Dedifferentiated amniotic fluid mesenchymal stem cell (primary cell): ENCODE measurements at regions not wholly inside any gene's neighbourhood (a gene's known extent, or its start where the extent isn't known, plus 50 kb on each side); places are given as distances from the start of the nearest gene placed in this dataset.
A peak's percentile ranks its signal among the peaks of the same experiment; 100 is the strongest.

Experiments
- DNase-seq: peaks from one replicate; pipeline ENCODE4 v3.0.0-alpha.2; 2016; ENCODE audit errors: extremely low spot score

DNA sequence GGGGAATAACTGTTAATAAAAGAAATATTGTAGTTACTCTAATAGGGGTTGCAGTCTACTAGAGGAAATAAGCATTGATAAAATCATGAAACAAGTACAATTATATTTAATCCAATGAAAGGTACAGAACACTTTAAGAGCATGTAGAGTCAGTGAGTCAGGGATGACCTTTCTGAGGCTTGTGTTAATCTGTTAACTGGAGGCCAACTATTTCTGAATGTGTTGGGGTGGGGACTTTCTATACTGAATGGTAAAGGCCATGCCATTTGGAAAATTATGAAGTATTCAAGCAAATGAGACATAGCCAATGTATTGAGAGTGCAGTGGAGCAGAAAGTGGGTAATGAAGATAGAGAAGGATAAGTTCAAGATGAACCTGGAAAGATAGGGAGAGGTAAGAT is 646.2 kb downstream of the ADGRL2 start:
- DNase-seq = no peak

DNA sequence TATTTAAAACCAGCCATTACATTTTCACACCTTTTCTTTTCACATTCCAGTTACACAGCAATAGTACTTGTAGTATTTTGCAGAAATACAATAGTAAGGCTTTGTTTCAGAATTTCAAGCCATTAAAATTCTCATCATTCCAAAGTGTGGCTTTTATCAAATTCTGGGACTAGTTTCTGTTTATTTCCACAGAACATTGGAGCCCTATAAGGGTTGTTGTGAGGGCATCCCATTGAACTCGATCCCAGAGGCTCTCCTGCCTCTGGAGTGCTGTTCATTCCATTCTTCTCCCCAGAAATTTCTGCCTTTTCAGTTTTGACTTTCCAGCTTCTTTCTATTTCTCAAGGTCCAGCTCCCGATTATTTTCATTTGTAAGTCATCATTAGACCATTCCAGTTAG is 645.5 kb downstream of the ADGRL2 start:
- DNase-seq = no peak

DNA sequence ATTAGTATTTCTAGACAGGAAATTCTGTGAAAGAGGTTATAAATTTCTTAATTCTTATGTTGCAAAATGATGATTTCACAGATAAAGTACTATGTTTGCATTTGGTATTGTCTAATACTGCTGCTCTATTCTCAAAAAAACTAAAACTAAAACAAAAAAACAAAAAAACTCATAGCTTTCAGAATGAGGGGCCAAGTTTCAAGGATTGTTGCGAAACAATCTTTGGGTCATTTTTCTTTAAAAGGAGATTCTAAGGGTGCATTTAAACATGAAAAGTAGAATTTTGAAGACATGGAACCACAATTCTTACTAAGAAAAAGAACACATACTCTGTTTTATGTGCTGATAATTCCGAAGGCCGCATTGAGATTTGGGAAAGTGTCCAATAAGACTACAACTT is 645.1 kb downstream of the ADGRL2 start:
- DNase-seq = no peak

DNA sequence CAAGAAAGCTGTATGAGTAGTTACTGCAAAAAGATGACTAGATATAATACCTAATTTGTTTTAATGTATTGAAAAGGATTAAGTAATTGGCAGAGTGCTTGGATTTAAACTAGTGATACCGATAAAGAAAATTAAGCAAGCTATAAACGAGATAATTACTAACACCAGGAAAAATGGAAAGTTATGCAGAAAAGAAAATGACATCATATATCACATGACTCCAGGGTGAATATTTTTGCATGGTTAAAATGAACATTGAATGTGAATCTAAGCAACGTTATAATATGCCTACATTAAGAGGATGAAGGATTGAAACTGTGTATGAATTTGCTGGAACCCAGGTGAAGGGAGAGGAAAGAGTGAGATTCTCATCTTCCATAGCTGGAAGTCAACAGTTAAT is 644.4 kb downstream of the ADGRL2 start:
- DNase-seq = no peak

DNA sequence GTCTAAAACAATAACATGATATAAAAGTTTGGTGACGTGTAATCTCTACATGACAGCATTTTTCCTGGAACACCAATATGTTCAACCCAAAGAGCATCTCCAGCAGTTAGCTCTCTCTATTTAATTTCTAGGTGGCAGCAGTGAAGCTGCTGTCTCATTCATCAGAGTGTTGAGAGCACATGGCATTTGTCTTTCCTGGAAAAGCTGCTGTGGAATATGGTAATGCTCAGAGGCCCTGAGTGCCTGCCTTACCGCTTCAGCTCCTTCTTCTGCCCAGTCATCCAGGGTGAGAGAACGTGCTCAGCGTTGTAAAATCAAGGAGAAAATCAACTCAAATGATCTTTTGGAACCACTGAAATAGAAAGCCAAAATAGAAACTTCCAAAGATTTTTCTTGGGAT is 640.7 kb downstream of the ADGRL2 start:
- no peak for DNase-seq

DNA sequence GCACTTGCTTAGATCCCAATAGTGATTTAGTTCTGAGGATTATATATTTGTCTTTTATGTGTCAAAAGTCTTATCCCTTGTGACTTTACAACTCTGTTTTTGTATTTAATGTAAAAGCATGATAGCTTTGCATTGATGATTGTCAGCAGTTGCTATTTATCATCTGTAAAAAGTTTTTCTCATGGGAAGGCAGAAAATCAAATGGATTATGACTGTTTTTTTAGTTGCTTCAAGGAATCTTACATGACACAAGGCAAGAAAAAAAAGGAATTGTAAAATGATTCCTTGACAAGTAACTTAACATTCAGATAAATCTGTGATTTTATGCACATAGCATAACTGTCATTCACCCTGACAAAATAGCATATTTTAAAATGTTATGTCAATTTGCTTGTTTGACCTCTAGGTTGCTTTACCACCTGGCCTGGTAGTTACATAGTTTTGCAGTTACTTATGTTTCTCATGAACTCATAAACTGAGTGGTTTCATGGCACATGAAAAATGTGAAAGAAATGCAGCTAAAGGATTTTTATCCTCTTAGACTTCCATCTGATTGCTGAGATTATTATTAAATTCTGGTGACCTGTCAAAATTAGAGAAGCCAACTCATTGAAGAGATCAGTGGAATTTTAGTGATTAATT is 622.6 kb downstream of the ADGRL2 start:
- DNase-seq = no peak

DNA sequence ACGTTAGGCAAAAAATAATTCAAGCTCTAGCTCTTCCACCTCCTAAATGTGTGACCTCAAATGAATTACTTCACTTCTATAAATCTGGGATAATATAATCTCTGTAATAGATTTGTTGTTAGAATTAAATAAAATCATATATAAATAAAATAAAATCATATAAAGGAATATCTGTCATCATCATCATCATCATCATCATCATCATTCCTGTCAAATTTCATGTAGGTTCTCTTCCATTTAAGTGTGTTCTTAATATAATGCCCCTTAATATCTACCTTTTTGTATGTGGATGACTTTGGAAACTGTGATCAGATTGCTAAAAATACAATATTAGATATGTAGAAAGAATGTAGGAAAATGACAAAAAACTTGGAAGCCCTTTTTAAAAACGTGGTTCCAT is 621.0 kb downstream of the ADGRL2 start:
- DNase-seq = no peak

DNA sequence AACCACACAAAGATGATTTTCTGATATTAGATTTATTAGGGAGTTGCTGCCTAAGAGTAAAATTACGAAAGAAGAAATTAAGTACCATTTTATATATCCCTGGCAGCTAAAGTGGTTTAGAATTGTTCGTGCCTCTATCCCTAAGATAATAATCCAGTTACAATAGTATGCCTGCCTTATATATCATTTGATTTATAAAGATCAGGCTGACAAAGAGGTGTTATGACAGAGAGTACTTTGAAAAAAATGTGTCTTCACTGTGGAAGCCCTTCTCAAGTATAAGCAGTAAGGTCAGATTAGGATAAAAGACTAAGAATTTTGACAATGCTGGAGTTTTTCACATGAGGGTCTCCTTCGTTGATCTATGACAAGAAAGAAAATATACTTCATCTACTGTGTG is 619.9 kb downstream of the ADGRL2 start:
- no peak for DNase-seq

DNA sequence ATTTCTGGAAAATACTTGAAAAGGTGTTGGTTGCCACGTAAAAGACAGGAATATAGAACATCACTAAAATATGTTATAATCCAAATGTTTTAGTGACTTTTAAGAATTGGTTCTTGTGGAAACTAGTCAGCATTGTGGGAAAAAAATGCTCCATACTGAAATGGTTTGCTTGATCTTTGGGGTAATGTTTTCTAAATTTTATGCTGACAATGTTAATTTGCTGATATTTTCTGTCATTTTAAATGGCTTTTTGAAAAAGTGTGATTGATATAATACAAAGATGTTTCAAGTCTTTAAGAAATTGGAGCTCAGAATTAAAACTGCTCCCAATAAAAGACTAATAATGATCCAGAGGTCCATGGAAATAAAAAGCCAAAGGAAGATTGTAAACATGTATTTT is 610.9 kb downstream of the ADGRL2 start:
- DNase-seq = no peak

DNA sequence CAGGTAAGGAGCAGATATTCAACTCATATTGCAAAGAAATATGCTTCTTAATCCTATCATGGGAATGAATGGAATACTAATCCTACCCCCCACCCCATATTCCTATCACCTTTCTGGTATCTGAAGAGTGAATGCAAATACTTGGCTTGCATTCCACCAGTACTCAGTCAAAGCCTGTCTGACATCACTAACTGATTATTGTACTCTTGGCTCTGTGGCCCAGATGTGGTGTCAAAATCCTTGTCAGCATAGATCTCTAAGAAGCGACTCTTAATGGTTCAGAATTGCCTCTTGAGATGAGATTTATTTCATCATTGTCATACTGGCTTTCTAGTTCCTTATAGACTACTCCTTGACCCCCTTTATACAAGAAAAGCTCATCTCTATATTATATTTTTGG is 604.6 kb downstream of the ADGRL2 start:
- no peak for DNase-seq

DNA sequence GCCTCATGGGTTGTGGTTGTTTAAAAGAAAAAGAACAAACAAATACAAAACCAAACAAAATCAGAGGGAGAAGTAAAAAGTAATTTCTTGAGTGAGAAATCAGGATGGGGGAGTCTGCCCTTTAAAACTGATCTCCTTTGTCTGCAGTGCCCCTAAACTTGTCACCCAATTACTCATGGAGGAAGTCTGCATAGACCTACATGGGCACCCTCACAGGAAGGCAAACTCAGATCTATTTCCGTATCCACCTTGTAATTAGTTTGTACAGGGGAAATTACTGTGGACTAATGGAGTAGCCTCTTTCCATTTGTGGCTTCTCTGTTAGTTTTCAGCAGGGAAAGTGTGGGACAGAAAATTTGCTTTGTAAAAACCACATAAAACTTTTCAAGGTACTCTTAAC is 600.4 kb downstream of the ADGRL2 start:
- no peak for DNase-seq

DNA sequence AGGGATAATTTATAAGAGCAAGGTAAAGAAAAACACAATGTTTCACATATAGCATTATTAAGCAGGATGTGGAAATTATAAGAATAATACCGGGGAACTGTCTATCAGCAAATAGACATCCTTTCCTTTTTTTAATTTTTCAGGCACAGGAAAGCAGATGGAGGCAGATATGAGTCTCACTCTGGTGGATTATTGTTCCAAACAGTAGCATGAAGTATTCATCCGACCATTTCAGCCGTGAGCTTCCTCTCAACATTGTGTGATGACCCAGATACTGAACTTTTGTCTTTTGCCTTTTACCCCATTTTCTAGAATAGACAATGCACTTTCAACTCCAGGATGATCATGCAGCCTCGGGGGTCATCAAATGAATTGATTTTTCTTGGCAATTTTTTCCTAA is 599.8 kb downstream of the ADGRL2 start:
- DNase-seq = no peak

DNA sequence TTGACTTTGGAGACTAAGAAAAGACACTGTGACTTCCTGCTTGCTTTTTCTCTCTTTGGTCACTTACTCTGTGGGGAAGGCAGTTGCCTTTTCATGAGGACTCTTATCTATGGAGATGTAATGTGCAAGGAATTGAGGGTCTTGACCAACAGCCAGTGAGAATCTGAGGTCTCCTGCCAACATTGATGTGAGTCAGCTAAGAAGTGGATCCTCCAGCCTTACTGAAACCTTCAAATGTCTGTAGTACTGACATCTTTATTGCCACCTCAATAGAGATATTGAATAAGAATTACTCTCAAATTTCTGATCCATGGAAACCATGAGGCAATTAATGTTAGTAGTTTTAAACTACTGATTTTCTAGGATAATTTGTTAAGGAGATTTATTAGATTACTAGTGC is 598.4 kb downstream of the ADGRL2 start:
- DNase-seq = no peak

DNA sequence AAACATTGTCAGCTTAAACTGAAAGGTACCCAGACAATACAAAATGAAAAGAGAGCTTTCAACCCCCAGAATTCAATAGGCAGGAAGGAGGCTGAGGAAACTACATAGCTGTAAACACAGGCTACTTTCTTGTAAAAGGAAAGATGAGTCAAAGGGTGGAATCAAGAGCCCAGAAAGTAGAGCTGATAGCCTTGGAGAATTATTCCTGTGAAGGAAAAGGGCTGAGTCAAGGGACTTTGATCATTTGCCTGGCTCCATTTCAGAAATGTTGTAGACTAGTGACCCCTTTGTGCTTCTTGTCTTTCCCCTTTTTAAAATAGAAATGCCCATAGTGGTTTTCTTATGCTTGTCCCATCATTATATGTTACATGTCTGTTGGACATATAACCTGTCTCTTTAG is 597.6 kb downstream of the ADGRL2 start:
- no peak for DNase-seq

DNA sequence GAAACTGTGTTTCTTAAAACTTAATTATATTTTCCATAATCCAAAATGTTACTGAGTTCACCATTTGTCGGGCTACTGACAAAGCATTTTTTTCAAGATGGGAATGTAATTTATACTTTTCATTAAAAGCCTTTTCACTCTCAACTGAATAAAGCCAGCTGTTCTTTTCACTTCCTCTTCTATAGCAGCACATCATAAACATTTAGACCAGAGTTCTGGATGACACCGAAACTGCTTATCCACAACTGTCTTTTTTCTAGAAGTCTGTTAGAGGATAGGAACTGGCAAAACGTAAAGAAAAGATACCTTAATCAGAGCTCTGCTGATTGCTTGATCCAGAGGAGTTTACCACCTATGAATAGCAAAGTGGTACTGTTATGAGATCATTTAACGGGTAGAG is 594.7 kb downstream of the ADGRL2 start:
- no peak for DNase-seq

DNA sequence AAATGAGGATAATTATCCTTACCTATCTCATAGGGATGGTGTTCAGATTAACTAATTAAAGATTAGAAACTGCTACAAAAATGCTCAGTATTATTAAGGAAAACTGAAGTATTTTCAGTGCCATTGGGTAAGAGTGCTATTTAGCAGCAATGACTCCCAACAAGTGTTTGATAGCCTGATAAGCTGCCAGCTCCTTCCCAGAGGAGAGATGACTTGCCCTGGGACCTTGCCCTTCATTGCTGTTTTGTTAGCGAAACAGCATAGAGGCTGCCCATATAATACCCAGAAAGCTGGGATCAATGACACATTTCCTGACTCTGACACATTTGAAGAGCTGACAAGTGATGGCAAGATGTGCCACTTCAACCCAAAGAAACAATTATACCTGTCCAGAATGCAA is 592.2 kb downstream of the ADGRL2 start:
- no peak for DNase-seq

DNA sequence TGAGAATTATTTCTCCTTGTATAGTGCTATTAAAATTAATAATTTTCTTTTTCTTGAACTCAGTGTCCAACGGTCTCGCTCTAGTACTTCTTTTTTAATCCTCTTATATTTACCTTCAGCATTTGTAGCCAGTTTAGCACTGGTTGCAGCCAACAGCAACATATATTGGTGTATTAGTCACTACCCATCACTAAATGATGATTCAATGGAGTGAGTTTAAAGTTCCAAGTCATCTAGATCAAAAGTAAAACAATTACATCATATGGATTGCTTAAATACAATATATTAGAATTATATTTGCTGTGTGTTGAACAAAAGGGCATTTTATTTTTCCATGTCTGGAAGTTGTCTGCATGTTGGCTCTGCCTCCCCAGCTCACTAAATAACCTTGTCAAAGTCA is 591.8 kb downstream of the ADGRL2 start:
- DNase-seq = peak; percentile 54

DNA sequence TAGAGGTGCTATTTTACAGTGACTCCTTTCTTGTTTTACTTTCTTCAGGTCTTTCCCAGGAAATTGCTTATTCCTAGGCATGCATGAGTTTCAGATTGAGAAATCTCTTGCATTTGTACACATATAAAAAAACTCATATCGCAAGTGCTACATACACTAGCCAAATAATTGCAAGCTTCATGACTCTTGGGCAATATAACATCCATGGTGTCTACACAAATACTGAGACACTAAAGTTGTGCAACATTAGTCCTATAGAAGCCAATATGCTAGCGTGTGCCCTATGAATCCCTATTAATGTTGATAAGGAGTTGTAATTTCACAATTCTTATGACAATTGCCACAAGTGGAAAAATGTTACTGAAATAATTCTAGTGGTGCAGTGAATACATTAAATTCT is 591.0 kb downstream of the ADGRL2 start:
- no peak for DNase-seq

DNA sequence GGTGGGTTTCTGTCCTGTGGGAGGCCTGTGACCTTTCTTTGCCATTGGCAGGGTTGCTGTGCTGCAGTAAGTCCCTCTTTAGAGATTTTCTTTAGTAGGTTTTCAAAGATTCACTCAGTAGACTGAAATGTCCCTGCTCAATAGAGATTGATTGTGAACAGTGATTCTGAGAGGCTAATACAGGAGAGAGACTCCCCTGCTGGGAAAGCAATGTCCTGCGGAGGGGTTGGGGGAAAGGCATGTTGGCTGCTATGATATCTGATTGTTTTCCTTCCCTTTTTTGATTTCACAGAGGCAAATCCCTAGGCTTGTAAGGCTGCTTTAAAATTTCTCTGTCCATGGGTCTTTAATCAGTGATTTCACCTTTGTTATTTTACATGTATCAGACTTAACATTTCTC is 589.9 kb downstream of the ADGRL2 start:
- DNase-seq = no peak

DNA sequence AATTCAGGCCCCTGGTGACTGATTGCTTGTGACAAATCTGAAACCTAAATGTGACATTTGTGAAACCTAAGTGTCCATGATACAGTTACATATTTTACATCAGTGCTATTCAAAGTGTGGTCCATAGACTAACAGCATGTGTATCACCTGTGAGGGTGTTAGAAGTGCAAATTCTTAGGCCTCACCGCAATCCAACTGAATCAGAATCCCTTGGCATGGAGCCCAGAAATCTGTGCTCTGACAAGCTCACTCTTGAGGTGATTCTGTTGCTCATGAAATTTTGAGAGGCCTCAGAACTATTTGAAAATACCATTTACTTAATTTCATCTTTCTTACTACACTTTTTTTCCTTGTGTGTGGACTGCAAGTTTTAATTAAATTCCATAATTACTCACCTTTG is 587.9 kb downstream of the ADGRL2 start:
- DNase-seq = no peak

DNA sequence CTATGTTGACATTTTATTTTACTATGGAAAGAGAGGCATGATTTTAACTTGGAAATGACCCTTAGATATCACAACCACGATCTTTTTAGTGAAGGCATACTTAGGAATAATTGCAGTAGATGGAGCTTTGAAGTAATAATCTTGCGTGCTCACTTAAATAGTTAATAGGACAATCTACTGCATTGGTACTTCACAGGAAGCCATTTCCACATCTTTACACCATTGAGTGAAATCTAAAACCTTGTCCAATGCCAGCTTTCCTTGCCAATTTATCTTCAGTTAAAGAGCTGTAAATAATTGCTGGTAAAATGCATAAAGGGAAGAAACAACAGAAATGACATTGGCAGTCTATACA is 586.3 kb downstream of the ADGRL2 start:
- DNase-seq = no peak

DNA sequence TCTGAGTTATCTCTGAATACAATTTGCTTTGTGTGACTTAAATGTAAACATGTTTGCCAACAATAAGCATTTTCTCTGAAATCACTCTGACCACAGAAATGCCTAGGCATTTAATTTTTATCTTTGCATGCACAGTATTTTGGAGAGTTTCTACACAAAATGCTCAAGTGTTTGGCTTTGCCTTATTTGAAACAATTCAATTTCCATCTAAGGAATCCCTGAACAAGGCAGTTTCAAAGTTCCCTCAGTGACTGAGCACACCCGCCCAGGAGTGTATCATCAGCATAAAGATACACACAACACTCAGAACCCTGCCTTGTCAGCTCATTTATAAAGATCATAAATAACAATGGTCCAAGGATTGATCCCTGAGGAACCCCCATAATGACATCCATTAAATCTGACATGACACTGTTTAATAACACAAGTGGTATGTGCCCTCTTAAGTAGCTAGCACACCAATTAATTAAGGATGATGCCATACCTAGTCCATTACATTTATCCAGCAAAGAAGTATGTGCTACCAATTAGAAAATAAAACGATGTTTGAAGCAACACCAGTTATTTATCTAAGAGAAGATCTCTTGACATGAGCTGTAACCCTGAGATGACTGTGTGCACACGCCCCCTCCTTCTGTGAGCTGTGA is 585.8 kb downstream of the ADGRL2 start:
- DNase-seq = peak; percentile 64

DNA sequence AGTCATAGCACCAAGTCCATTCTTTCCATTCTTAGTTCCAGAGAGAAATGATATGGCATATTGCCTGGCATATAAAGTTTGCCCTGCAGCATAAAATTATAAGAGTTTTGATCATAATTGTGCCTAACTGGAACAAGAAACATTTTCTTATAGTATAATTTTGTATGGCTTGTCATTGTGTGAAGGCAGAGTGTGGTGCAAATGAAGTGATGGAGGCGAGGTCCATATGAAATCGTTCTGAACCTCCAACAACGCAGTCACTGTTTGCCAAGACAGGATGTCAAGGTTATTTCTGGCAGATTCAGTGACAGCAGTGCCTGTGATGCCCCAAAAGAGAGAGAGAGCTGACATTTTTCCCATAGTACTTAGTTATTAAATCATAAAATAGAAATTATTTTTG is 584.0 kb downstream of the ADGRL2 start:
- no peak for DNase-seq

DNA sequence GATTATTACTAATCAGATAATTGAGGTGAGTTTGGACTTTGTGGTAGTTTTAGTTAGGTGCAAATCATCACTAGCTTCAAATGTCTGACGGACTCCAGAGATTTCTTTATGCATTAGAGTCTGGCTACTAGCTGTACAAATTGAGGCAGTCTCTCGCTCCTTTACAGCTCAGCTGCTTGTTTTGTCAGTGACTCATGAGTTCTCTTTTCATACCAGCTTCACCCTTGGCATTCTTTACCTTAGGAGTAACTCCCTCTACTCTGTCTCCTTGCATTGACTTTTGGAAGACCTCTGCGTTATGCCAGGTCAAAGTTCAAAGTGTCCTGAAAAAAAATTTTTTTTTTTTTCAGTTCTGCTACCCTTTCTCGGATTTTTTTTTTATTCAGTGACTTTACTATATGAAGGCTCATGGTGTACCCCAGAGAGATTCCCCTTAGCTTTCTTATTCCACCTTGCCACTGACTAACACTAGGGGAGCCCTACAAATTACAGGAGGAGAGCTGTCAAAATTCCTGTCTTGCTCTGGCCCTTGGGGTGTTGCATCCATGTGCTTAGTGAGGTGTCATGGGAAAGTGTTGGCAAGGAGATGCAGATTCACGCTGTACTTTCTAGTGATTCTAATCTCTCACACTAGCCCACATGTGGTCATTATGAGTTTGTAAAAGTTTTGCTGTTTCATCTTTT is 576.6 kb downstream of the ADGRL2 start:
- peak; percentile 56 for DNase-seq
